Small intestine (tissue), 7 donors: ENCODE measurements at regions not wholly inside any gene's neighbourhood (a gene's known extent, or its start where the extent isn't known, plus 50 kb on each side); places are given as distances from the start of the nearest gene placed in this dataset.
A peak's percentile ranks its signal among the peaks of the same experiment; 100 is the strongest.

Source experiments
- DNase-seq, 2 donors: peaks; one replicate each; pipeline versions ENCODE4 v3.0.0 to v3.0.0-alpha.2; 2013
- FAIRE-seq: peaks from 2 replicates; lab custom pipeline; 2012; peaks lifted over from hg19 to GRCh38; lab: Jason Lieb, UNC
- H3K27ac ChIP-seq, 3 donors: one replicate each; pipeline ENCODE4 v1.5.1; 2013; ENCODE audit warnings: low read length in 2 of 3, mild to moderate bottlenecking in 2 of 3, control low read depth in 1 of 3, inconsistent platforms in 1 of 3, low read depth in 1 of 3, moderate library complexity in 1 of 3
- H3K27me3 ChIP-seq, 3 donors: one replicate each; pipeline ENCODE4 v1.6.1; 2013; ENCODE audit warnings: low read length in 3 of 3, inconsistent platforms in 1 of 3; ENCODE audit not compliant: control insufficient read depth in 3 of 3, insufficient read depth in 3 of 3
- H3K36me3 ChIP-seq, 3 donors: one replicate each; pipeline ENCODE4 v1.6.1; 2013; ENCODE audit warnings: low read length in 3 of 3, inconsistent platforms in 1 of 3, low read depth in 1 of 3, mild to moderate bottlenecking in 1 of 3, moderate library complexity in 1 of 3; ENCODE audit not compliant: control insufficient read depth in 3 of 3, insufficient read depth in 2 of 3
- H3K4me1 ChIP-seq, 3 donors: one replicate each; pipeline ENCODE4 v1.6.1; 2013; ENCODE audit warnings: low read length in 2 of 3, inconsistent platforms in 1 of 3, low read depth in 1 of 3, mild to moderate bottlenecking in 1 of 3, moderate library complexity in 1 of 3; ENCODE audit not compliant: control insufficient read depth in 3 of 3, insufficient read depth in 2 of 3
- H3K4me3 ChIP-seq, 3 donors: one replicate each; pipeline ENCODE4 v1.5.1; 2013; ENCODE audit warnings: low read length in 3 of 3, control low read depth in 1 of 3, inconsistent platforms in 1 of 3, low read depth in 1 of 3, mild to moderate bottlenecking in 1 of 3, moderate library complexity in 1 of 3
- H3K9me3 ChIP-seq, 2 donors: one replicate each; pipeline ENCODE4 v1.6.1; 2013; ENCODE audit warnings: low read depth in 1 of 2, low read length in 1 of 2; ENCODE audit not compliant: control insufficient read depth in 2 of 2, insufficient read depth in 1 of 2
- WGBS, 3 donors: extraction: QIAGEN DNeasy Blood & Tissue Kit; methylation state at CpG; one replicate each; pipeline ENCODE4 v1.1.7; 2013; 5-methylcytosine and 5-hydroxymethylcytosine counted together
- donor health status: healthy with polysubstance abuse.
- donor health status: control.
- donor health status: control.
- donor health status: Bipolar disorder and iron deficiency.
- donor health status: healthy.

- no peak overlapping the region for H3K4me3 ChIP-seq
- H3K27ac ChIP-seq, result no peak overlapping the region
- FAIRE-seq (no peak), DNase-seq (no peak)
- H3K4me1 ChIP-seq, result no peaks in the 10 kb centered on the region
- no peaks in the 10 kb centered on the region for H3K36me3 ChIP-seq
- H3K27me3 ChIP-seq, result no peaks in the 10 kb centered on the region
- 86 to 91% (median 91%) methylated on average over 2 of the region's 2 CpGs for WGBS, 3 donors
- H3K9me3 ChIP-seq, result no peaks in the 10 kb centered on the region
These were observed 232.9 kb downstream of the ETS1 start for GRCh38 chr11:128354476-128354875.

DNA sequence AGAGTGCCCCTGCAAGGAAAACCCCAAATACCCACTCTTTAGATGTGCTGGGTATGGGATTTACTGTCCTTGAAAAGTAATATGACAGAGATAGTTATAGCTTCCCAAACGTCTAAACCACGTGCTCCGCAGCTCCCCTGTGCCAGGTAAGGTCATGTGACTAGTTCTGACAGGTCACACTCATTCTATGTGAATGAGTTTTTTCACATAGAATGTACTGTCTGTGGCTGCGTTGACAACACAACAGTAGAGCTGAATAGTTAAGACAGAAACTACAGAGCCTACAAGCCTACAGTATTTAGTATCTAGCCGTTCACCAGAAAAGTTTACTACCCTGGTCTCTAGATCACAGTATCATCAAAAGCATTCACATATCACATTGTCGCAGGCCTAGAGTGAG, 236.2 kb downstream of the ETS1 start:
- H3K36me3 ChIP-seq, result no peaks in the 10 kb centered on the region
- H3K4me3 ChIP-seq, result no peak overlapping the region
- no peaks in the 10 kb centered on the region for H3K27me3 ChIP-seq
- H3K4me1 ChIP-seq, result peaks cover 0 to 6% (median 0%) of the 10 kb centered on the region in 3 donors
- WGBS, 3 donors, result 74 to 78% (median 78%) methylated on average over 6 of the region's 6 CpGs
- H3K27ac ChIP-seq, result no peak overlapping the region
- DNase-seq (no peak), FAIRE-seq (no peak)
- no peaks in the 10 kb centered on the region for H3K9me3 ChIP-seq

- H3K27ac ChIP-seq, result no peak overlapping the region
- no peaks in the 10 kb centered on the region for H3K27me3 ChIP-seq
- no peak overlapping the region for H3K4me3 ChIP-seq
- H3K36me3 ChIP-seq, result no peaks in the 10 kb centered on the region
- H3K4me1 ChIP-seq, result peaks cover 0 to 6% (median 2%) of the 10 kb centered on the region in 3 donors
- 66 to 72% (median 67%) methylated on average over 6 of the region's 6 CpGs for WGBS, 3 donors
- H3K9me3 ChIP-seq, result no peaks in the 10 kb centered on the region
- no peak for FAIRE-seq
- DNase-seq, result no peak
These were observed 237.6 kb downstream of the ETS1 start for GRCh38 chr11:128349650-128350299.

GRCh38 chr11:128346804-128347203, 240.6 kb downstream of the ETS1 start:
- Histone ChIP-seq H3K4me3 (no peak overlapping the region), H3K4me1 (peaks cover 8 to 17% (median 14%) of the 10 kb centered on the region in 3 donors), H3K36me3 (no peaks in the 10 kb centered on the region), H3K9me3 (no peaks in the 10 kb centered on the region), H3K27ac (peak overlapping the region in 1 of 3 donors; percentile 19), H3K27me3 (no peaks in the 10 kb centered on the region)
- FAIRE-seq (no peak), DNase-seq (peak; percentile 79 to 94)
- WGBS, 3 donors, result 10 to 39% (median 38%) methylated on average over 3 of the region's 3 CpGs

GRCh38 chr11:128345316-128345715, 242.0 kb downstream of the ETS1 start:
- H3K36me3 ChIP-seq, result no peaks in the 10 kb centered on the region
- no peak for FAIRE-seq
- H3K4me3 ChIP-seq, result no peak overlapping the region
- H3K27ac ChIP-seq, result no peak overlapping the region
- H3K27me3 ChIP-seq, result no peaks in the 10 kb centered on the region
- H3K9me3 ChIP-seq, result no peaks in the 10 kb centered on the region
- DNase-seq, result peak in 1 of 2 donors; percentile 44
- WGBS, 3 donors, result 65 to 80% (median 79%) methylated on average over 3 of the region's 3 CpGs
- H3K4me1 ChIP-seq, result peaks cover 11 to 20% (median 14%) of the 10 kb centered on the region in 3 donors

DNA sequence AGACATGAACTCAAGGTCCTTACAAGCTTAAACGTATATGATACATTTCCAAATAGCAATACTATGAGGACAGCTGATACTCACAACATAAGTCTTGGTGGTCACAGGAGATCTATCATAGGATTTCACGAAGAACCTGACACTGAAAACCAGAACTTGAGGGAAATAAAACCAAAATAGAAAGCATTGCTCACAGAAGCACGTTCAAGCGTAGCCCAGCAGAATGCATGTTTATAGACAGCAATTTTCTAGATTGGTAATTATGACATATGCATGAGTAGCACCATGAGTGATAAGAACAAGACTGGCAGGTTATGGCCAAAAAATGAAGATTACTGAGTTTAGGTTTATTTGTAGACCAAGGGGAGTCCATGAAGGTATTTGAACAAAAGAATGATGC, 243.5 kb downstream of the ETS1 start:
- FAIRE-seq, result no peak
- H3K4me1 ChIP-seq, result peaks cover 11 to 20% (median 14%) of the 10 kb centered on the region in 3 donors
- H3K36me3 ChIP-seq, result no peaks in the 10 kb centered on the region
- no peak for DNase-seq
- no peaks in the 10 kb centered on the region for H3K9me3 ChIP-seq
- no peak overlapping the region for H3K27ac ChIP-seq
- whole genome bisulfite sequencing, 3 donors, result 76 to 80% (median 78%) methylated on average over 4 of the region's 4 CpGs
- H3K27me3 ChIP-seq, result no peaks in the 10 kb centered on the region
- H3K4me3 ChIP-seq, result no peak overlapping the region

GRCh38 chr11:128343135-128343514, 244.2 kb downstream of the ETS1 start:
- peak overlapping the region; percentile 47 to 67 (median 51) for H3K27ac ChIP-seq
- WGBS, 3 donors, result 58 to 68% (median 65%) methylated on average over 2 of the region's 2 CpGs

GRCh38 chr11:128342511-128343134, 244.7 kb downstream of the ETS1 start:
- Histone ChIP-seq H3K36me3 (no peaks in the 10 kb centered on the region), H3K9me3 (no peaks in the 10 kb centered on the region), H3K27me3 (no peaks in the 10 kb centered on the region), H3K27ac (peak overlapping the region; percentile 47 to 67 (median 51)), H3K4me3 (no peak overlapping the region), H3K4me1 (peaks cover 11 to 20% (median 14%) of the 10 kb centered on the region in 3 donors)
- FAIRE-seq, result no peak
- DNase-seq, result peak; percentile 62 to 90
- WGBS, 3 donors, result 33 to 50% (median 43%) methylated on average over 7 of the region's 7 CpGs

More at GRCh38 chr11:128343135-128343514, 244.2 kb downstream of the ETS1 start:
- Histone ChIP-seq H3K9me3 (no peaks in the 10 kb centered on the region), H3K4me1 (peaks cover 11 to 20% (median 14%) of the 10 kb centered on the region in 3 donors), H3K4me3 (no peak overlapping the region), H3K27me3 (no peaks in the 10 kb centered on the region), H3K36me3 (no peaks in the 10 kb centered on the region)
- FAIRE-seq (no peak), DNase-seq (no peak)
